SK-N-MC (cell line): ENCODE measurements at regions not wholly inside any gene's neighbourhood (a gene's known extent, or its start where the extent isn't known, plus 50 kb on each side); places are given as distances from the start of the nearest gene placed in this dataset.

ENCODE experiments used
- DNase-seq: peaks from one replicate; pipeline ENCODE4 v3.0.0-alpha.2; 2011; ENCODE audit warnings: low read depth, low spot score
- H3K27ac ChIP-seq: fragments of 200-600 bp; sonication (generic); 2 replicates; pipeline ENCODE4 v1.5.1; 2016; ENCODE audit warnings: mixed run types
- H3K36me3 ChIP-seq: fragments of 200-600 bp; sonication (generic); 2 replicates; pipeline ENCODE4 v1.6.1; 2017; ENCODE audit warnings: antibody characterized with exemption, low read length, mixed read lengths; ENCODE audit not compliant: insufficient read depth
- H3K4me3 ChIP-seq: fragments of 200-600 bp; sonication (generic); 2 replicates; pipeline ENCODE4 v1.5.1; 2016
- H3K9ac ChIP-seq: fragments of 200-600 bp; sonication (generic); 2 replicates; pipeline ENCODE4 v1.8.0; 2017; ENCODE audit warnings: mixed run types, mixed read lengths; ENCODE audit not compliant: insufficient read length
- H3K9me3 ChIP-seq: fragments of 200-600 bp; sonication (generic); 2 replicates; pipeline ENCODE4 v1.6.1; 2017; ENCODE audit warnings: low read depth, mild to moderate bottlenecking, antibody characterized with exemption, low read length, moderate library complexity, mixed read lengths
- EZH2 ChIP-seq: fragments of 200-600 bp; sonication (generic); IDR thresholded peaks from one replicate; pipeline ENCODE4 v1.6.1; 2017; ENCODE audit warnings: antibody characterized with exemption
- FOXP2 ChIP-seq: optimal IDR thresholded peaks from 2 replicates; pipeline ENCODE3; 2011; ENCODE audit warnings: mild to moderate bottlenecking, moderate library complexity; ENCODE audit not compliant: insufficient read depth; ENCODE audit errors: extremely low read length, control extremely low read depth
- POLR2AphosphoS5 ChIP-seq: IDR thresholded peaks from 2 replicates; pipeline ENCODE4 v1.6.1; 2012; ENCODE audit warnings: mild to moderate bottlenecking, low read depth, low read length, borderline replicate concordance

GRCh38 chr9:87229108-87229507, 268.6 kb upstream of the DAPK1 start:
- Histone ChIP-seq H3K4me3 (no peak overlapping the region), H3K9ac (no peak overlapping the region), H3K9me3 (no peaks in the 10 kb centered on the region), H3K36me3 (no peaks in the 10 kb centered on the region), H3K27ac (no peak overlapping the region)
- no peak for DNase-seq
- TF ChIP-seq FOXP2 (no peak), POLR2AphosphoS5 (no peak), EZH2 (no peak)

- Histone ChIP-seq H3K9ac (no peak overlapping the region), H3K36me3 (no peaks in the 10 kb centered on the region), H3K4me3 (no peak overlapping the region), H3K27ac (no peak overlapping the region), H3K9me3 (no peaks in the 10 kb centered on the region)
- DNase-seq, result no peak
- TF ChIP-seq FOXP2 (no peak), POLR2AphosphoS5 (no peak), EZH2 (no peak)
Measured at GRCh38 chr9:87233431-87233830, 264.2 kb upstream of the DAPK1 start.

GRCh38 chr9:87233899-87234455, 263.7 kb upstream of the DAPK1 start:
- Histone ChIP-seq H3K9ac (no peak overlapping the region), H3K4me3 (no peak overlapping the region), H3K27ac (no peak overlapping the region), H3K9me3 (no peaks in the 10 kb centered on the region), H3K36me3 (no peaks in the 10 kb centered on the region)
- TF ChIP-seq FOXP2 (no peak), EZH2 (no peak), POLR2AphosphoS5 (no peak)
- no peak for DNase-seq

- H3K27ac ChIP-seq, result no peak overlapping the region
- no peaks in the 10 kb centered on the region for H3K36me3 ChIP-seq
- no peaks in the 10 kb centered on the region for H3K9me3 ChIP-seq
- H3K4me3 ChIP-seq, result no peak overlapping the region
- DNase-seq, result no peak
- H3K9ac ChIP-seq, result no peak overlapping the region
- TF ChIP-seq POLR2AphosphoS5, result no peak
- no peak for TF ChIP-seq FOXP2
- TF ChIP-seq EZH2, result no peak
Measured at GRCh38 chr9:87234854-87235253, 262.8 kb upstream of the DAPK1 start.

GRCh38 chr9:87236546-87236945, 261.1 kb upstream of the DAPK1 start:
- no peak for DNase-seq
- TF ChIP-seq FOXP2 (no peak), POLR2AphosphoS5 (no peak), EZH2 (no peak)
- Histone ChIP-seq H3K36me3 (no peaks in the 10 kb centered on the region), H3K4me3 (no peak overlapping the region), H3K9ac (no peak overlapping the region), H3K9me3 (no peaks in the 10 kb centered on the region), H3K27ac (no peak overlapping the region)

GRCh38 chr9:87237336-87237735, 260.3 kb upstream of the DAPK1 start:
- Histone ChIP-seq H3K4me3 (no peak overlapping the region), H3K27ac (no peak overlapping the region), H3K9ac (no peak overlapping the region), H3K9me3 (no peaks in the 10 kb centered on the region; the same call in 1 of the 2 replicates), H3K36me3 (no peaks in the 10 kb centered on the region)
- TF ChIP-seq FOXP2 (no peak), POLR2AphosphoS5 (no peak), EZH2 (no peak)
- no peak for DNase-seq

GRCh38 chr9:87238545-87238944, 259.1 kb upstream of the DAPK1 start:
- DNase-seq, result no peak
- Histone ChIP-seq H3K9me3 (no peaks in the 10 kb centered on the region; the same call in 1 of the 2 replicates), H3K4me3 (no peak overlapping the region), H3K36me3 (no peaks in the 10 kb centered on the region), H3K27ac (no peak overlapping the region), H3K9ac (no peak overlapping the region)
- TF ChIP-seq POLR2AphosphoS5 (no peak), FOXP2 (no peak), EZH2 (no peak)

GRCh38 chr9:87239312-87239711, 258.4 kb upstream of the DAPK1 start:
- H3K9me3 ChIP-seq, result no peaks in the 10 kb centered on the region; the same call in 1 of the 2 replicates
- no peak overlapping the region for H3K27ac ChIP-seq
- no peaks in the 10 kb centered on the region for H3K36me3 ChIP-seq
- H3K4me3 ChIP-seq, result no peak overlapping the region
- no peak for DNase-seq
- H3K9ac ChIP-seq, result no peak overlapping the region
- no peak for TF ChIP-seq EZH2
- no peak for TF ChIP-seq POLR2AphosphoS5
- TF ChIP-seq FOXP2, result no peak

GRCh38 chr9:87243602-87244001, 254.1 kb upstream of the DAPK1 start:
- H3K9ac ChIP-seq, result no peak overlapping the region
- no peak overlapping the region for H3K27ac ChIP-seq
- no peaks in the 10 kb centered on the region for H3K36me3 ChIP-seq
- no peak for TF ChIP-seq FOXP2
- no peak for TF ChIP-seq EZH2
- no peak for TF ChIP-seq POLR2AphosphoS5
- no peak for DNase-seq
- no peak overlapping the region for H3K4me3 ChIP-seq
- H3K9me3 ChIP-seq, result no peaks in the 10 kb centered on the region; the same call in 1 of the 2 replicates
